ENCODE measurements at regions not wholly inside any gene's neighbourhood (a gene's known extent, or its start where the extent isn't known, plus 50 kb on each side); places are given as distances from the start of the nearest gene placed in this dataset.
"Not testable (repeated sequence)": the region's sequence is repeated elsewhere in the genome, so short reads cannot be mapped to it uniquely, and the experiment has no call there.

DNA sequence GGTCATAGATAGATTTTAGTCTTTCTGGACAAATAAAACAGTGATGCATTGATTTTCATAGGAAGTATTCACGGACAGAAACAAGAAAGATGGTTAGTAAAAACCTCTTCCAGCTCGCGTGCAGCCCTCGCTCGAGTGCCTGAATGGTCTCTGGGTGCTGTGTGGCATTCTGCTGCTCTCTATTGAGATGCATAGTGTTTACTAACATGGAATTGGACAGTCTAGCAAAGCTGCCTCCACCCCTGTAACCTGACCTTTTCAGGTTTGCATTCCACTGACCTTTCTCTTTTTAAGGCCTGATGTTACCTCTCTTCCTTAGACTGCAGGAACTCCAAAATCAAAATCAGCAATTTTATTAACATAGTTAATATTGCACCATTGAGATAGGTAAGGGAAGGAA, 643.4 kb downstream of the JRKL start:
- ATAC-seq (ENCODE audit: low FRiP score) (no peak), DNase-seq (ENCODE audit: low spot score) (no peak)
- no peak for TF ChIP-seq CTCF (IDR thresholded peaks at IDR 0.05)

DNA sequence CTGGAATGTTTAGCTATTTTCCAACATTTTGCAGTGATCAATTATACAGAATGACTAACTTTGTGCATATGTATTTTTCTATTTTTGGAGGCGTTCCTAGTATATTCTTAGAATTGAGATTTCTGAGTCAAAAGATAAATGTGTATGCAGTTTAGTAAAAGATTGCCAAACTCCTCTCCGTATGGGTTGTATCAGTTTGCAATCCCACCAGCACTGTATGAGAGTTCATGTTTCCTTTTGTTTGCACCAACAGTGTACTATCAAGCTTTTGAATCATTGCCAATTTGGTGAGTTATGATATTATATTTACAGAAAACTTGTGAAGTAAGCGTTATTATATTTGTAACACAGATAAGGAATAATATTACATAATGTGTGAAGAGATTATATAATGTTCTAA, 658.7 kb downstream of the JRKL start:
- DNase-seq (ENCODE audit: low spot score) = no peak

DNA sequence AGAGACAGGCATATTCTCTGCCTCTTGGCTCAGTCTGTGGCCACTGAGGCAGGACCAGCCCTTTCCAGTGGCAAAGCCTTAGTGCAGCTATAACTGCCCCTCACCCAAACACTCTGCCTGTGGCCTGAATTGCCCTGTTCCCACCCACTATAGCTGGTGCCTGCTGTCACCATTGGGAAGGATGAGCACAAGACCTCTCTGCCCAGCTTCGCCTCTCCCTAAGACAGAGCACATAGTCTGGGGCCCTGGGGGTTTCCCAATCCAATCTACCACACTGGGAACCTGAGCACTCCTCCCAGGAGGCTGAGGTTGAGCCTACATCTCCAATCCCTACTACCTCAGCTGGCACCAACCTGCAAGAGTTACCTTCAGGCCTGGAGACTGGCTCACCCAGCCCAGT, 670.4 kb downstream of the JRKL start:
- no peak for TF ChIP-seq CTCF (IDR thresholded peaks at IDR 0.05)
- ATAC-seq (ENCODE audit: low FRiP score) = no peak
- no peak for DNase-seq (ENCODE audit: low spot score)

More for the DNA sequence above, 658.7 kb downstream of the JRKL start:
- no peak for TF ChIP-seq CTCF (IDR thresholded peaks at IDR 0.05)
- no peak for ATAC-seq (ENCODE audit: low FRiP score)

DNA sequence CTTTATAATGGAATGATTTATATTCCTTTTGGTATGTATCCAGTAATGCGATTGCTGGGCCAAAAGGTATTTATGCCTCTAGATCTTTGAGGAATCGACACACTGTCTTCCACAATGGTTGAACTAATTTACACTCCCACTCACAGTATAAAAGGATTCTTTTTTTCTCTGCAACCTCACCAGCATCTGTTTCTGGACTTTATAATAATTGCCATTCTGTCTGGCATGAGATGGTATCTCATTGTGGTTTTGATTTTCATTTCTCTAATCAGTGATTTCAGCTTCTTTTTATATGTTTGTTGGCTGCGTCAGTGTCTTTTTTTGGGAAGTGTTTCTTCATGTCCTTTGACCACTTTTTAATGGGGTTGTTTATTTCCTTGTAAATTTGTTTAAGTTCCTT, 679.3 kb downstream of the JRKL start:
- no peak for TF ChIP-seq CTCF (IDR thresholded peaks at IDR 0.05)
- no peak for DNase-seq (ENCODE audit: low spot score)
- ATAC-seq (ENCODE audit: low FRiP score) = no peak

- DNase-seq (ENCODE audit: low spot score) (no peak), ATAC-seq (ENCODE audit: low FRiP score) (no peak)
- TF ChIP-seq CTCF (IDR thresholded peaks at IDR 0.05) = no peak
Measured at GRCh38 chr11:97072420-97072819, 682.6 kb downstream of the JRKL start.

- not testable (repeated sequence) for DNase-seq (ENCODE audit: low spot score); ATAC-seq (ENCODE audit: low FRiP score)
Measured at GRCh38 chr11:97076666-97077065, 686.9 kb downstream of the JRKL start.

DNA sequence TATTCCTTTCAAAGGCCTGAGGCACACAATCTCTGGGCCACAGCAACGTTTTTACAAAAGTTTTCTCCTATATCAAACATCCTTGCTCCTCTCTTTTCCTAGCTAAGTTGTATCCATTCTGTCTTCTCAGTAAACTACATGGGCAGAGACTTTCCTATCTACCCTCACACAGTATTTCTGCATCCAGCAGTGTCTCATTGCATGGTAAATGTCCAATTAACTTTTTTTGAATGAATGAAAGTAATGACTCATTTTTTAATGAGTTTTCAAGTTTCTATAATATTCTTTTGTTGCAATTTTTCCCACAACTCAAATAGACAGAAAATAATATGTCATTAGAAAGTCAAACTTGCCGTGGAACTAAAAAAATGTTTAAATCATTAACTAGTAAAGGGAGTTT, 688.6 kb downstream of the JRKL start:
- ATAC-seq (ENCODE audit: low FRiP score) = no peak
- no peak for TF ChIP-seq CTCF (IDR thresholded peaks at IDR 0.05)
- no peak for DNase-seq (ENCODE audit: low spot score)

DNA sequence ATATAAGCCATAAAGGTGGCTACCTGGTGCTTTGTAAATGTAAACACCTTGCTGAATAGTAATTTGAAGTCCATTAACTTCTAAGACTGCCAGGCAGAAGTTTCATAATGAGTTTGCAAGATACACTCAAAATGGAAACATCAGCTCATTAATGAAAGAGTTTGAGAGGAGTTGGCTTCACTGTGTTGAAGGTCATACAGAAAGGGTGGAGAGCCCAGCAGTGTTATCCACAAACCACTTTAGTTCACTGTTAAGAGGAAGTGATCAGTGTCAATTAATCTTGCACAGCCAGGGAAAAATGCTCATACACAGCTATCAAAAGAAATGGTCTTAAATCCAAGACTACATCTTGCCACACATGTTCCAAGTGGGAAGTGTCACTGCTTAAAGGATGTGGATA, 689.4 kb downstream of the JRKL start:
- no peak for TF ChIP-seq CTCF (IDR thresholded peaks at IDR 0.05)
- DNase-seq (ENCODE audit: low spot score) = no peak
- no peak for ATAC-seq (ENCODE audit: low FRiP score)
